CD4-positive, alpha-beta T cell (primary cell): ENCODE measurements at regions not wholly inside any gene's neighbourhood (a gene's known extent, or its start where the extent isn't known, plus 50 kb on each side); places are given as distances from the start of the nearest gene placed in this dataset.
"Not testable (repeated sequence)": the region's sequence is repeated elsewhere in the genome, so short reads cannot be mapped to it uniquely, and the experiment has no call there.

Experiments
- ATAC-seq: fragments of 200-7000 bp; cut with Tn5 transposase; one replicate; pipeline ENCODE4 v1.10.0; 2022; ENCODE audit warnings: mild to moderate bottlenecking; ENCODE audit not compliant: poor library complexity
- CTCF ChIA-PET: fragments of 350-600 bp; sonication (Branson Sonifier 250); formaldehyde crosslinking; loops from one replicate; lab custom pipeline; 2021; ENCODE audit warnings: antibody characterized with exemption, inconsistent platforms; lab: Charles Lee
- POLR2A ChIA-PET: fragments of 350-600 bp; sonication (Branson Sonifier 250); formaldehyde crosslinking; loops from one replicate; lab custom pipeline; 2021; ENCODE audit warnings: antibody characterized with exemption, inconsistent platforms; lab: Charles Lee
- DNase-seq, 14 experiments: peaks; one replicate each; pipeline ENCODE4 v3.0.0-alpha.2; 2013 to 2020; ENCODE audit warnings: mixed read lengths in 2 of 14
- H3K27ac ChIP-seq, 2 donors: one replicate each; pipeline versions ENCODE4 v1.5.1 to v1.7.0; 2013; ENCODE audit warnings: low read length in 2 of 2, low read depth in 1 of 2, mild to moderate bottlenecking in 1 of 2
- H3K27me3 ChIP-seq, 2 experiments: 1 replicate in 1 of 2; 2 replicates in 1 of 2; pipeline versions ENCODE4 v1.6.1 to v1.7.0; 2013; ENCODE audit warnings: low read length in 2 of 2, control low read depth in 1 of 2, mild to moderate bottlenecking in 1 of 2, moderate library complexity in 1 of 2; ENCODE audit not compliant: insufficient read depth in 2 of 2, control insufficient read depth in 1 of 2
- H3K36me3 ChIP-seq: one replicate; pipeline ENCODE4 v1.6.1; 2013; ENCODE audit warnings: low read length, control low read depth; ENCODE audit not compliant: insufficient read depth
- H3K4me1 ChIP-seq: one replicate; pipeline ENCODE4 v1.6.1; 2013; ENCODE audit warnings: low read length, control low read depth; ENCODE audit not compliant: insufficient read depth
- H3K4me3 ChIP-seq: one replicate; pipeline ENCODE4 v1.5.1; 2013; ENCODE audit warnings: mild to moderate bottlenecking, low read length, moderate library complexity
- H3K9me3 ChIP-seq, 2 experiments: 1 replicate in 1 of 2; 2 replicates in 1 of 2; pipeline versions ENCODE4 v1.6.1 to v1.7.0; 2013; ENCODE audit warnings: low read length in 2 of 2, mild to moderate bottlenecking in 2 of 2, control low read depth in 1 of 2, moderate library complexity in 1 of 2; ENCODE audit not compliant: control insufficient read depth in 1 of 2, insufficient read depth in 1 of 2
- H3K27ac Mint-ChIP-seq: one replicate; pipeline ENCODE4 v1.8.0; 2020; ENCODE audit warnings: mixed read lengths
- H3K27me3 Mint-ChIP-seq: one replicate; pipeline ENCODE4 v1.8.0; 2021; ENCODE audit warnings: mixed read lengths
- H3K36me3 Mint-ChIP-seq: one replicate; pipeline ENCODE4 v1.8.0; 2021; ENCODE audit warnings: low read depth, mixed read lengths
- H3K4me1 Mint-ChIP-seq: one replicate; pipeline ENCODE4 v1.8.0; 2021; ENCODE audit warnings: low read depth, mixed read lengths
- H3K4me3 Mint-ChIP-seq: one replicate; pipeline ENCODE4 v1.8.0; 2020; ENCODE audit warnings: mild to moderate bottlenecking, mixed read lengths
- H3K9me3 Mint-ChIP-seq: one replicate; pipeline ENCODE4 v1.8.0; 2020; ENCODE audit warnings: mixed read lengths
- intact Hi-C, 2 experiments: fragments of 100-400 bp; cut with DNase I in 1 of 2; cut with micrococcal nuclease in 1 of 2; formaldehyde crosslinking; loops; one replicate each; pipeline versions ENCODE4 v1.15.1 to v1.9.0; 2023 to 2025; cut with DNase I, micrococcal nuclease

DNA sequence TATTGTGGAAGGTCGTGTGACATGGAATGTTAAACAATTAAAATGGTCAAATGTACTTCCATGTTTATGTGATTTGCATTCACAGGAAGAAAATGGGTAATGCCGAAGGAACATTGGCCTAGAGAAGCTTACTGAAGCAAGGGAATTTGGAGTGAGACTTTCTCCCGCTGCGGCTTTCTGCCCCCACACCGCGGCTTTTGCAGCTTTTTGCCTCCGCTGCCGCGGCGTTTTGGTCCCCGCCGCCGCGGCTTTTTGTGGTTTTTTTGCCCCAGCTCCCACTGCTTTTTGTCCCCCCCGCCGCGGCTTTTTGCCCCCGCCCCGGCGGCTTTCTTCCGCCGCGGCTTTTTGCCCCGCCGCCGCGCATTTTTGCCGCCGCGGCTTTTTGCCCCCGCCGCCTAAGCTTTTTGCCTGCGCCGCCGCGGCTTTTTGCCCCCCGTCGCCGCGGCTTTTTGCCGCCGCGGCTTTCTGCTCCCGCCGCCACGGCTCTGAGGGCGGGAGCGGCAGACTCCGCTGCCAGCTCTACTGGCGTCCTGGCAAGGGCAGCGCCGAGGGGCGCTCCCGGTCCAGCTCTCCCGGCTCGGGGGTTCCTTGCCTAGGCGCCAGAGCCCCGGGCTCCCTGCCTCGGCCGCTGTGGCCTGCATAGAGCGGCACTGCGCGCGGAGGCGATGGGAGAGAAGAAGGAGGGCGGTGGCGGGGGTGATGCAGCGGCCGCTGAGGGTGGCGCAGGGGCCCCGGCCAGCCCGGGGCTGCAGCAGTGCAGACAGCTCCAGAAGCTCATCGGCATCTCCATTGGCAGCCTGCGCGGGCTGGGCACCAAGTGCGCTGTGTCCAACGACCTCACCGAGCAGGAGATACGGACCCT, 134.3 kb upstream of the ERV3-1 start:
- intact Hi-C loops, H3K27me3 ChIP-seq, H3K36me3 ChIP-seq, H3K4me1 ChIP-seq, H3K36me3 Mint-ChIP-seq, H3K4me3 Mint-ChIP-seq, H3K27me3 Mint-ChIP-seq, ATAC-seq, H3K4me3 ChIP-seq, H3K9me3 ChIP-seq, CTCF ChIA-PET, H3K27ac ChIP-seq, H3K4me1 Mint-ChIP-seq, H3K27ac Mint-ChIP-seq, POLR2A ChIA-PET, H3K9me3 Mint-ChIP-seq: not testable (repeated sequence)
- DNase-seq, result peak in 1 of 14 experiments; percentile 1

DNA sequence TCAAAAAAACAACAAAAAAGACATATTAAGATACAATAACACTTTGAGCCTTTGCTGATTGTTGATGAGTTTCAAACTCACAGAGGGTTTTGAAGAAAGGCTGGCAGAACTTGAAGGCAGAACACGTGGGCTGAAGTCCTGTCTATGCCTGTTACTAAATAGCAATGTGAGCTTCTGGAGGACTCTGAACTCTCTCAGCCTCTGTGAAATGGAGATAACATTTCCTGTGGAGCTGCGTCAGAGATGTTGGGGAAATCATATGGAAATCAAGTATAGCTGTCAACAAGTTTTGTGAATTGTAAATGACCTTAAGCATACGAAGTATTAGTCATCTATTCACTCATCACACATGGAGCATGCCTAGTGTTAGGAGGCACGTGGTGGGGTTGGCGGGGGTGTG, 130.4 kb upstream of the ERV3-1 start:
- H3K9me3 ChIP-seq, H3K27me3 Mint-ChIP-seq, H3K4me1 ChIP-seq, H3K27ac Mint-ChIP-seq, H3K4me3 ChIP-seq, H3K4me1 Mint-ChIP-seq, DNase-seq, POLR2A ChIA-PET, CTCF ChIA-PET, ATAC-seq, H3K36me3 ChIP-seq, H3K9me3 Mint-ChIP-seq, H3K4me3 Mint-ChIP-seq, intact Hi-C loops, H3K27ac ChIP-seq, H3K36me3 Mint-ChIP-seq, H3K27me3 ChIP-seq: not testable (repeated sequence)

DNA sequence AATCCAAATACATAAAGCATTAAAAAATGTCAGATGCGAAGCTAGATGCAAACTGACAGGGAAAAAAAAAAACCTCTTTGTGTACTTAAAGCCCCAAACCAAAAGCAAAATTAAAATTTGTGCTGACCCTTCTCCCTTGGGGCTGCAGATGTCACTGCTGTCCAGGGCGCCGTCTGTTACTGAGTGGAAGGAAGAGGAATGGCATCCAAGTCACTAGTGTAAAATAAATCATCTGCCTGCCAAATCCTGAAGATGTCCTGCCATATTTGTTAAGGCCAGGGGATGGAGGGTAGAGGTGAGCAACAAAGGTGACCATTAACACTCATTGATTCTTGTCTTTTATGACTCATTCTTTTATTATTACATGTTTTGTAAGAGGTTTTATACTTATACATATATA, 126.6 kb upstream of the ERV3-1 start:
- H3K27me3 ChIP-seq, H3K27ac Mint-ChIP-seq, ATAC-seq, H3K27me3 Mint-ChIP-seq, DNase-seq, H3K9me3 ChIP-seq, H3K9me3 Mint-ChIP-seq, H3K27ac ChIP-seq, CTCF ChIA-PET, POLR2A ChIA-PET, H3K4me1 ChIP-seq, H3K4me3 ChIP-seq, H3K36me3 Mint-ChIP-seq, intact Hi-C loops, H3K4me3 Mint-ChIP-seq, H3K36me3 ChIP-seq, H3K4me1 Mint-ChIP-seq: not testable (repeated sequence)

DNA sequence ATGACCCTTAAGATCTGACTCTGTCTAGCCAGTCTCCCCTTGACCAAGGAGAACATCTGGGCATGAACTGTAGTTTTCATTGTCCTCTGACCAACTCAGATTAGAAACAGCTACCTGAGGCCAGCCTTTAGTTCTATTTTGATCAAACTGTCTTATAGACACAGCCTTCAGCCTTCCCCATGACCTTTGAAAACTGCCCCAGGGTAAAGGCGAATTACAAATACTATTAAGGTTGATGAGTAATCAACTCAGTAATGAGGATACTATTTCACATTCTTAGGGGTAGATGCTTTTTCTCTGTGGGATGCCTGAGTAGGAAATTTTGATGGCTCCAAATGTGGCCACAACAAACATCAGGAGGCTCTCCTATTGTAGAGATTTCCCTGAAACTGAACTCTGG, 125.8 kb upstream of the ERV3-1 start:
- H3K36me3 ChIP-seq, H3K4me3 Mint-ChIP-seq, H3K4me1 Mint-ChIP-seq, H3K27ac ChIP-seq, CTCF ChIA-PET, H3K27me3 Mint-ChIP-seq, ATAC-seq, H3K9me3 ChIP-seq, H3K36me3 Mint-ChIP-seq, POLR2A ChIA-PET, H3K27ac Mint-ChIP-seq, H3K9me3 Mint-ChIP-seq, H3K27me3 ChIP-seq, H3K4me1 ChIP-seq, intact Hi-C loops, H3K4me3 ChIP-seq, DNase-seq: not testable (repeated sequence)

DNA sequence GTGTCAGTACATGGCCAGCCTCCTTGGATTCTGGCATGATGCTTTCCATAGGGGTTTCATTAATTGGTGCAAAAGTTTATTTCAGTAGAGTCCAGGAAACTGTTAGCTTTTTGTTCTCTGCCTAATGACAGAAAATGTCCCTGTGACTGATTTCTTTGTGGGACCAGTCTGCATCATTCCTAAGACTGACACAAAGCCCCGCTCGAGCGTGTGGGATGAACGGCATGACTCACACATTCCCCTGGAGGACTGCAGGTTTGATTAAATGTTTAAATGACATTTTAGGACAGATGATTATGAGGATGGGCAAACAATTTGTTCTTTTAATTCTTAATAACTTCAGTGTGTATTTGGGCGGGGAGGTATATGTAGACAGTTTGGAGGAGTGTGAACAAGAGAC, 120.9 kb upstream of the ERV3-1 start:
- CTCF ChIA-PET, result not testable (repeated sequence)

DNA sequence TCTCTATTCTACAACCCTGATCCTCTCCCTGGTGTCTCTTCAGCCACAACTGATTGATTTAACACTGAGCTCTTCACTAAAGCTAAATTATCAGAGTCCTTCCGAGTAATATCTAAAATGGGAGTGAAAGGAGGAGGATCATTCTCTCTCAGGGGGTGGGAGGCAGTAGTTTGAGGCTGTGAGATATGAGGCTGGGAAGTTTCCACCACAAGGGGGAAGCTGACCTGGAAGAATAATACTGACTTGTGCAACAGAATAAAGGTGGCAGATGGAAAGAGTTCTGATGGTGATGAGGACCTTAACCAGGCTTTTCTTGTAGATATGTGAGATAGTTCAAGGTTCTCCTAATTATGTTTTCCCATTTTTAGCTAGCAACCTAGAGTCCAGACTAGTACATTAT, 118.1 kb upstream of the ERV3-1 start:
- POLR2A ChIA-PET, H3K36me3 ChIP-seq, H3K9me3 Mint-ChIP-seq, H3K4me1 Mint-ChIP-seq, H3K27ac ChIP-seq, H3K27me3 ChIP-seq, H3K4me3 Mint-ChIP-seq, H3K4me3 ChIP-seq, H3K36me3 Mint-ChIP-seq, H3K27me3 Mint-ChIP-seq, H3K27ac Mint-ChIP-seq, DNase-seq, H3K4me1 ChIP-seq, H3K9me3 ChIP-seq, intact Hi-C loops, CTCF ChIA-PET, ATAC-seq: not testable (repeated sequence)

More for the DNA sequence above, 120.9 kb upstream of the ERV3-1 start:
- H3K27ac ChIP-seq, H3K4me1 Mint-ChIP-seq, POLR2A ChIA-PET, ATAC-seq, H3K27me3 ChIP-seq, intact Hi-C loops, H3K36me3 Mint-ChIP-seq, H3K9me3 ChIP-seq, H3K4me3 ChIP-seq, H3K4me1 ChIP-seq, H3K4me3 Mint-ChIP-seq, DNase-seq, H3K9me3 Mint-ChIP-seq, H3K27ac Mint-ChIP-seq, H3K27me3 Mint-ChIP-seq, H3K36me3 ChIP-seq: not testable (repeated sequence)

DNA sequence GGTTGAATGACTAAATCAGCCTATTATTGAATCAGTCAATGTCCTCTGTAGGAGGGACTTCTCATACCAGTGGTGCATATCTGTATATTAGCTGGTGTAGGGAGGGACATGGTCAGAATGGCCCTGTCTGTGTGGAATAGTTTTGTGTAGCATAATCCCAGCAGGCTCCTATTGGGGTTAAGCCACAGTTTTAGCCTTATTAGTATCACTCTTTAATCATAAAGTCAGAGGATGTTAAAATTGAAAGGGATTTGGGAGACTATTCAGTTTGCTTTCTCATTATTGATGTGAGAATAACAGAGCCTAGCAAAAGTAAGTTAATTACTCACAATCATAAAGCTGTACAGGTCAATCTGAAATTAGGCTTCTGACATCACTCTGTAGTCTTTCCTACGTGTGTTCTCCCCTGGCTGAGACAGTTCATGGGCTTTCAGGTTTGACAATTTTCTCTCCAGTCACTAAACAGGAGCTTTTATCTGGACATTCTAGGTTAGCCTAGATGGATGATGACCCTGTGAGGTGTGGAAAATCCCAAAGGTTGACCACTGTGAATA, 99.2 kb upstream of the ERV3-1 start:
- H3K36me3 Mint-ChIP-seq, H3K4me3 ChIP-seq, H3K27ac ChIP-seq, ATAC-seq, H3K9me3 ChIP-seq, H3K4me3 Mint-ChIP-seq, H3K9me3 Mint-ChIP-seq, H3K27me3 ChIP-seq, DNase-seq, intact Hi-C loops, H3K27ac Mint-ChIP-seq, H3K27me3 Mint-ChIP-seq, H3K4me1 ChIP-seq, H3K36me3 ChIP-seq, POLR2A ChIA-PET, H3K4me1 Mint-ChIP-seq: not testable (repeated sequence)
- CTCF ChIA-PET, result interaction anchor here (0.6 kb wide), 1 partner anchor 104 kb away, joined by 3 read pairs; no protein-coding TSS in a partner anchor
